ENCODE measurements at regions not wholly inside any gene's neighbourhood (a gene's known extent, or its start where the extent isn't known, plus 50 kb on each side); places are given as distances from the start of the nearest gene placed in this dataset.

- no peak for TF ChIP-seq CTCF (IDR thresholded peaks at IDR 0.05; ENCODE audit: low read length, missing control alignments)
- DNase-seq (ENCODE audit: low read depth), result no peak
These were observed 131.5 kb upstream of the RPL34 start for GRCh38 chr4:108488865-108489264.

GRCh38 chr4:108486046-108486445 is 134.3 kb upstream of the RPL34 start:
- DNase-seq (ENCODE audit: low read depth), result no peak
- no peak overlapping the region for H3K4me3 ChIP-seq (replicated peaks; ENCODE audit: low read depth, low read length)
- TF ChIP-seq CTCF (IDR thresholded peaks at IDR 0.05; ENCODE audit: low read length, missing control alignments), result no peak

More at GRCh38 chr4:108488865-108489264, 131.5 kb upstream of the RPL34 start:
- no peak overlapping the region for H3K4me3 ChIP-seq (replicated peaks; ENCODE audit: low read depth, low read length)

- no peak for TF ChIP-seq CTCF (IDR thresholded peaks at IDR 0.05; ENCODE audit: low read length, missing control alignments)
- H3K4me3 ChIP-seq (replicated peaks; ENCODE audit: low read depth, low read length), result no peak overlapping the region
- DNase-seq (ENCODE audit: low read depth), result no peak
These were observed 136.2 kb upstream of the RPL34 start for GRCh38 chr4:108484187-108484586.

- no peak overlapping the region for H3K4me3 ChIP-seq (replicated peaks; ENCODE audit: low read depth, low read length)
- no peak for TF ChIP-seq CTCF (IDR thresholded peaks at IDR 0.05; ENCODE audit: low read length, missing control alignments)
- no peak for DNase-seq (ENCODE audit: low read depth)
These were observed 136.7 kb upstream of the RPL34 start for GRCh38 chr4:108483650-108484049.

- DNase-seq (ENCODE audit: low read depth), result no peak
- H3K4me3 ChIP-seq (replicated peaks; ENCODE audit: low read depth, low read length), result no peak overlapping the region
- no peak for TF ChIP-seq CTCF (IDR thresholded peaks at IDR 0.05; ENCODE audit: low read length, missing control alignments)
These were observed 137.3 kb upstream of the RPL34 start for GRCh38 chr4:108483079-108483478.

GRCh38 chr4:108480881-108481280 is 139.5 kb upstream of the RPL34 start:
- H3K4me3 ChIP-seq (replicated peaks; ENCODE audit: low read depth, low read length), result no peak overlapping the region
- no peak for TF ChIP-seq CTCF (IDR thresholded peaks at IDR 0.05; ENCODE audit: low read length, missing control alignments)
- no peak for DNase-seq (ENCODE audit: low read depth)

- no peak overlapping the region for H3K4me3 ChIP-seq (replicated peaks; ENCODE audit: low read depth, low read length)
- no peak for TF ChIP-seq CTCF (IDR thresholded peaks at IDR 0.05; ENCODE audit: low read length, missing control alignments)
- no peak for DNase-seq (ENCODE audit: low read depth)
These were observed 142.8 kb upstream of the RPL34 start for GRCh38 chr4:108477527-108478108.
